CD8-positive, alpha-beta memory T cell (primary cell): ENCODE measurements at regions not wholly inside any gene's neighbourhood (a gene's known extent, or its start where the extent isn't known, plus 50 kb on each side); places are given as distances from the start of the nearest gene placed in this dataset.

Experiments
- CTCF ChIA-PET: fragments of 350-600 bp; sonication (Branson Sonifier 250); formaldehyde crosslinking; loops from one replicate; lab custom pipeline; 2021; ENCODE audit warnings: antibody characterized with exemption; lab: Charles Lee
- POLR2A ChIA-PET: fragments of 350-600 bp; sonication (Branson Sonifier 250); formaldehyde crosslinking; loops from one replicate; lab custom pipeline; 2021; ENCODE audit warnings: antibody characterized with exemption; lab: Charles Lee
- DNase-seq, 5 donors: peaks; one replicate each; pipeline versions ENCODE4 v3.0.0 to v3.0.0-alpha.2; 2020 to 2022; ENCODE audit warnings: mixed read lengths in 1 of 5
- H3K27ac ChIP-seq: one replicate; pipeline ENCODE4 v1.7.0; 2013; ENCODE audit warnings: low read depth, mild to moderate bottlenecking, low read length, moderate library complexity
- H3K27me3 ChIP-seq: 2 replicates; pipeline ENCODE4 v1.7.0; 2013; ENCODE audit warnings: low read length, mild to moderate bottlenecking; ENCODE audit not compliant: insufficient read depth, poor library complexity, severe bottlenecking
- H3K36me3 ChIP-seq: 2 replicates; pipeline ENCODE4 v1.7.0; 2013; ENCODE audit warnings: mild to moderate bottlenecking, low read length, moderate library complexity; ENCODE audit not compliant: insufficient read depth
- H3K4me1 ChIP-seq: 2 replicates; pipeline ENCODE4 v1.7.0; 2013; ENCODE audit warnings: mild to moderate bottlenecking, low read length, moderate library complexity; ENCODE audit not compliant: insufficient read depth
- H3K4me3 ChIP-seq: 2 replicates; pipeline ENCODE4 v1.7.0; 2013; ENCODE audit warnings: mild to moderate bottlenecking, low read length
- H3K9me3 ChIP-seq: 2 replicates; pipeline ENCODE4 v1.7.0; 2013; ENCODE audit warnings: mild to moderate bottlenecking, low read length
- H3K27ac Mint-ChIP-seq, 8 donors: one replicate each; pipeline ENCODE4 v1.8.0; 2020 to 2021; ENCODE audit warnings: mixed read lengths in 8 of 8, mild to moderate bottlenecking in 6 of 8, inconsistent platforms in 3 of 8, moderate library complexity in 3 of 8
- H3K27me3 Mint-ChIP-seq, 2 donors: one replicate each; pipeline ENCODE4 v1.8.0; 2020 to 2021; ENCODE audit warnings: mixed read lengths in 2 of 2, mild to moderate bottlenecking in 1 of 2, moderate library complexity in 1 of 2
- H3K36me3 Mint-ChIP-seq, 3 donors: one replicate each; pipeline ENCODE4 v1.8.0; 2020 to 2021; ENCODE audit warnings: mixed read lengths in 3 of 3, inconsistent platforms in 1 of 3, mild to moderate bottlenecking in 1 of 3
- H3K4me1 Mint-ChIP-seq, 3 donors: one replicate each; pipeline ENCODE4 v1.8.0; 2020 to 2021; ENCODE audit warnings: mixed read lengths in 3 of 3, inconsistent platforms in 1 of 3, mild to moderate bottlenecking in 1 of 3
- H3K4me3 Mint-ChIP-seq, 7 donors: one replicate each; pipeline ENCODE4 v1.8.0; 2020 to 2021; ENCODE audit warnings: mixed read lengths in 7 of 7, mild to moderate bottlenecking in 6 of 7, moderate library complexity in 4 of 7, inconsistent platforms in 2 of 7
- H3K9me3 Mint-ChIP-seq, 5 donors: one replicate each; pipeline ENCODE4 v1.8.0; 2020 to 2022; ENCODE audit warnings: mixed read lengths in 5 of 5, mild to moderate bottlenecking in 3 of 5, moderate library complexity in 2 of 5, inconsistent platforms in 1 of 5

GRCh38 chr7:124679586-124680225, 85.9 kb downstream of the GPR37 start:
- no peaks in the 10 kb centered on the region for H3K27me3 Mint-ChIP-seq
- no peaks in the 10 kb centered on the region for H3K36me3 Mint-ChIP-seq
- Histone ChIP-seq H3K27ac (no peak overlapping the region), H3K9me3 (no peaks in the 10 kb centered on the region), H3K4me1 (no peaks in the 10 kb centered on the region), H3K4me3 (no peak overlapping the region), H3K27me3 (no peaks in the 10 kb centered on the region), H3K36me3 (no peaks in the 10 kb centered on the region)
- H3K9me3 Mint-ChIP-seq: peaks cover 0 to 10% (median 1%) of the 10 kb centered on the region in 5 donors
- no peak overlapping the region for H3K4me3 Mint-ChIP-seq
- POLR2A ChIA-PET: no interaction called here
- CTCF ChIA-PET: no interaction called here
- no peak for DNase-seq
- H3K27ac Mint-ChIP-seq: no peak overlapping the region
- H3K4me1 Mint-ChIP-seq: no peaks in the 10 kb centered on the region

GRCh38 chr7:124679146-124679545, 86.4 kb downstream of the GPR37 start:
- CTCF ChIA-PET: no interaction called here
- Histone ChIP-seq H3K36me3 (no peaks in the 10 kb centered on the region), H3K9me3 (no peaks in the 10 kb centered on the region), H3K4me1 (no peaks in the 10 kb centered on the region), H3K27me3 (no peaks in the 10 kb centered on the region), H3K27ac (no peak overlapping the region), H3K4me3 (no peak overlapping the region)
- Mint-ChIP-seq H3K4me1 (no peaks in the 10 kb centered on the region), H3K9me3 (peaks cover 0 to 10% (median 1%) of the 10 kb centered on the region in 5 donors), H3K27ac (no peak overlapping the region), H3K4me3 (no peak overlapping the region), H3K36me3 (no peaks in the 10 kb centered on the region), H3K27me3 (no peaks in the 10 kb centered on the region)
- POLR2A ChIA-PET: no interaction called here
- DNase-seq: no peak

DNA sequence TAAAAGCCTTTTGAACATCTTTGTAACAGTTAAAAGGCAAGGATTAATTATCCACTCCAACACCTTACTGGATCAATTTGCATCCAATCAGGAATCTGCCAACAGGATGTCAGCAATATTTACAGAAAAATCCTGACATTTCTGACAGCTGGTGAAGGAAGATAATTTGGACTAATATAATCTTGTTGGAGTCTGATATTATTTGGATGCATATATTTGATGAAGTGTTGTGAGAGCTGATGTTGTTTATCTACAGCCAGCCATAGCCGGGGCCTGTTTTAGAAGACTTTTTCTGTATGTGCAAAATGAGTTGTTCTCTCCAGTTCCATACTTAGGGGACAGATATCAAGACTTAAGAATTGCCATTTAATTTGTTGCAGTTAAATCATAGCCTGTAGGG, 91.1 kb downstream of the GPR37 start:
- no peaks in the 10 kb centered on the region for H3K27me3 Mint-ChIP-seq

DNA sequence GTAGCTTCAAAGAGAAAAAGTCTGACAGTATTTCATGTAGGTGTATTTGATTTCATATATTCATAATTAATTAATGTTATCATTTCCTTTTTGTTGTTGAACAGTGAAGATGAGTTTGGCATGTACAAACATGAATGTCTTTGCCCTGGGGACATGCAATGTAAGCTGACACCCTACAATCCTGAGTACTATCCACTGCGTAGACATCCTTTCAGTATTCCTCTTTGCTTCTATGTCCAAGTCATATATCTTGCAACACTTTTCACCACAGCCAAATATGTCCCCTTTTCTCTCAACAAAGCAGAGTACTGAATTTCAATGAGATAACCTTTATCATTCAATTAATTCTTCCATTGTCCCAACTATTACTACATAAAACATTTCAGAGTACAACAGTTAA, 93.6 kb downstream of the GPR37 start:
- Histone ChIP-seq H3K4me3 (no peak overlapping the region), H3K27me3 (no peaks in the 10 kb centered on the region), H3K9me3 (no peaks in the 10 kb centered on the region), H3K4me1 (no peaks in the 10 kb centered on the region), H3K27ac (no peak overlapping the region), H3K36me3 (no peaks in the 10 kb centered on the region)
- ChIA-PET POLR2A (no interaction called here), CTCF (no interaction called here)
- H3K4me1 Mint-ChIP-seq: no peaks in the 10 kb centered on the region
- H3K27me3 Mint-ChIP-seq: no peaks in the 10 kb centered on the region
- H3K36me3 Mint-ChIP-seq: no peaks in the 10 kb centered on the region
- H3K27ac Mint-ChIP-seq: no peak overlapping the region
- H3K4me3 Mint-ChIP-seq: no peak overlapping the region
- H3K9me3 Mint-ChIP-seq: peaks cover 0 to 7% (median 0%) of the 10 kb centered on the region in 5 donors
- no peak for DNase-seq

More for the DNA sequence above, 91.1 kb downstream of the GPR37 start:
- no peak overlapping the region for H3K4me3 Mint-ChIP-seq
- H3K4me1 Mint-ChIP-seq: no peaks in the 10 kb centered on the region
- H3K9me3 ChIP-seq: no peaks in the 10 kb centered on the region
- H3K9me3 Mint-ChIP-seq: peaks cover 0 to 7% (median 0%) of the 10 kb centered on the region in 5 donors
- no peaks in the 10 kb centered on the region for H3K27me3 ChIP-seq
- no peak for DNase-seq
- H3K36me3 ChIP-seq: no peaks in the 10 kb centered on the region
- no peak overlapping the region for H3K4me3 ChIP-seq
- no peak overlapping the region for H3K27ac ChIP-seq
- POLR2A ChIA-PET: no interaction called here
- no peaks in the 10 kb centered on the region for H3K4me1 ChIP-seq
- CTCF ChIA-PET: interaction anchor here (1.2 kb wide), 1 partner anchor 10 kb away, joined by 3 read pairs; no protein-coding TSS in a partner anchor
- no peak overlapping the region for H3K27ac Mint-ChIP-seq
- no peaks in the 10 kb centered on the region for H3K36me3 Mint-ChIP-seq

DNA sequence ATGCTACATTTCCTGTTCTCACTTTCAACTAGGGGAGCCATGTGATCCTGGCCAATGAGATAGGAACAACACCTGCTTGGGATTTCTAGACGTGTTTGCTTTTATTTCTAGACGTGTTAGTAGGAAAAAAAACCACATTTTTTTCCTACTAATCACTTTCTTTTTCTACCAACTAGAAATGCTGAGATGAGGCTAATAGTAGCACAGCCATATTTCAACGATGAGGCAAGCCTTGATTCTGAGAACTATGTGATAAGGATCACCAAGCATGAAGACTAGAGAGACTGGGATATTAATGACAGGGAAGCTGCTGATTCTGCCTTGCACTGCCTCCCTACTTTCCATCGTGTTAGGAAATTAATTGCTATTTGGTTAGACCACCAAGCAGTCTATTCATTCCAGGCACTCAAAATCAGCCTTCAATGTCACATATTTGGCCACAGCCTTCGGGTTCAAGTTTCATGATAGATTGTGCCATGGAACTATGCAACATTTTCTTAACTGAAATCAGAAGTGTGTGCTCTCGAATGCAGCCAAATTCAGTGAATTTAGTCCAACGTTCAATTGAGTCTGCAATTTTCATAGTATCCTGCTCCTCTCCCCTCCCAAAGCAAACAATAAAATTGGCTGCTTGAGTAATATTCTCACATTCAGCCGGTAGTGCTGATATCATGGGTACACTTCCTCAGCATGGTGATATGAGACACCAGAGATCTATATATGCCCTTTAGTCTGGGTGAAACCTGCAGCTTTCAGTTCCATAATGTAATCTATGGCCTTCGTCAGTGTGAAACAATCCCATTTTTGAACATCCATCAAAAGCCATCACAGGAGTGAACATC, 98.1 kb downstream of the GPR37 start:
- ChIA-PET POLR2A (no interaction called here), CTCF (no interaction called here)
- no peak overlapping the region for H3K27ac Mint-ChIP-seq
- no peak for DNase-seq
- no peaks in the 10 kb centered on the region for H3K27me3 Mint-ChIP-seq
- H3K4me1 ChIP-seq: no peaks in the 10 kb centered on the region
- no peaks in the 10 kb centered on the region for H3K36me3 ChIP-seq
- no peaks in the 10 kb centered on the region for H3K27me3 ChIP-seq
- H3K9me3 ChIP-seq: no peaks in the 10 kb centered on the region
- H3K27ac ChIP-seq: no peak overlapping the region
- H3K4me3 ChIP-seq: no peak overlapping the region
- H3K9me3 Mint-ChIP-seq: no peaks in the 10 kb centered on the region
- no peak overlapping the region for H3K4me3 Mint-ChIP-seq
- H3K4me1 Mint-ChIP-seq: no peaks in the 10 kb centered on the region
- no peaks in the 10 kb centered on the region for H3K36me3 Mint-ChIP-seq

DNA sequence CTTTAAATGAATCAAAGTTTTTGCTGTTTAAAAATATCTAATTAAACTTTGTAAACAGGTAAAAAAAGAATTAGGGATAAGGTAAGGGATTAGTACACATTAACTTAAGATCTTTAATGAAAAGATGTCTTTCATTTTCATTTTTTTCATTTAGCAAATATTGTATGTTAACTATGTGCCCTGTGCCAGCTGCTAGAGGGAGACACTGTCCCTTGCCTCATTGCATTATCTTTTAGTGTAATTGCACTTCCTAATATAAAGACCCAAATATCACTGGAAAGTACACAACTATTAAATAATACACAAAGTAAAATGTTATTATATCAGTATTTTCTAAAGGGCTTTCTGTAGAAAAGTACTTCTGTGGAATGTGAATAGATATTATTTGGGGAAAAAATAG, 102.7 kb downstream of the GPR37 start:
- H3K9me3 ChIP-seq: no peaks in the 10 kb centered on the region
- Mint-ChIP-seq H3K9me3 (no peaks in the 10 kb centered on the region), H3K27ac (no peak overlapping the region), H3K36me3 (no peaks in the 10 kb centered on the region), H3K4me1 (no peaks in the 10 kb centered on the region), H3K27me3 (no peaks in the 10 kb centered on the region), H3K4me3 (no peak overlapping the region)
- no peak overlapping the region for H3K27ac ChIP-seq
- no peaks in the 10 kb centered on the region for H3K27me3 ChIP-seq
- no peak overlapping the region for H3K4me3 ChIP-seq
- ChIA-PET POLR2A (no interaction called here), CTCF (no interaction called here)
- H3K36me3 ChIP-seq: no peaks in the 10 kb centered on the region
- no peak for DNase-seq
- no peaks in the 10 kb centered on the region for H3K4me1 ChIP-seq

- Histone ChIP-seq H3K27me3 (no peaks in the 10 kb centered on the region), H3K4me3 (no peak overlapping the region), H3K27ac (no peak overlapping the region), H3K4me1 (no peaks in the 10 kb centered on the region), H3K36me3 (no peaks in the 10 kb centered on the region), H3K9me3 (no peaks in the 10 kb centered on the region)
- no peak overlapping the region for H3K4me3 Mint-ChIP-seq
- H3K9me3 Mint-ChIP-seq: no peaks in the 10 kb centered on the region
- no peaks in the 10 kb centered on the region for H3K27me3 Mint-ChIP-seq
- DNase-seq: no peak
- ChIA-PET CTCF (no interaction called here), POLR2A (no interaction called here)
- H3K36me3 Mint-ChIP-seq: no peaks in the 10 kb centered on the region
- H3K4me1 Mint-ChIP-seq: no peaks in the 10 kb centered on the region
- no peak overlapping the region for H3K27ac Mint-ChIP-seq
Observed at GRCh38 chr7:124662372-124662771, 103.2 kb downstream of the GPR37 start.

DNA sequence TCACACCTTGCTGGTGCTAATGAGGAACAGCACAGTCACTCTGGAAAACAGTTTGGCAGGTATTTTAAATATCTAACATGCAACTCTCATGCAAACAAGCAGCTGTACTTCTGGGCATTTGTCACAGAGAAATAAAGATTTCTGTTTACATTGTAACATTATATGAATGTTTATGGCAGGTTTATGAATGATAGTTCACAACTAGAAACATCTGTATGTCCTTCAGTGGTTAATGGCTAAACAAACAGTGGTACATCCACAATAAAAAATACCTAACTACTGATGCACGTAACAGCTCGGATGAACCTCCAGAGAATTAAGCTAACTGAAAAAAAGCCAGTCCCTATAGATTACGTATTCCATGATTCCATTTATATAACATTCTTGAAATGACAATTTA, 109.6 kb downstream of the GPR37 start:
- ChIA-PET CTCF (no interaction called here), POLR2A (no interaction called here)
- H3K4me1 Mint-ChIP-seq: no peaks in the 10 kb centered on the region
- no peak for DNase-seq
- no peaks in the 10 kb centered on the region for H3K9me3 ChIP-seq
- no peaks in the 10 kb centered on the region for H3K9me3 Mint-ChIP-seq
- no peaks in the 10 kb centered on the region for H3K36me3 ChIP-seq
- H3K4me1 ChIP-seq: no peaks in the 10 kb centered on the region
- H3K27me3 ChIP-seq: no peaks in the 10 kb centered on the region
- no peak overlapping the region for H3K4me3 Mint-ChIP-seq
- H3K27me3 Mint-ChIP-seq: no peaks in the 10 kb centered on the region
- H3K27ac ChIP-seq: no peak overlapping the region
- no peaks in the 10 kb centered on the region for H3K36me3 Mint-ChIP-seq
- H3K27ac Mint-ChIP-seq: no peak overlapping the region
- H3K4me3 ChIP-seq: no peak overlapping the region
